ENCODE measurements at regions not wholly inside any gene's neighbourhood (a gene's known extent, or its start where the extent isn't known, plus 50 kb on each side); places are given as distances from the start of the nearest gene placed in this dataset. TPM values are rescaled to one million over a fixed set of nuclear protein-coding genes. Genes with fewer than 3 reads are reported as not detected.

DNA sequence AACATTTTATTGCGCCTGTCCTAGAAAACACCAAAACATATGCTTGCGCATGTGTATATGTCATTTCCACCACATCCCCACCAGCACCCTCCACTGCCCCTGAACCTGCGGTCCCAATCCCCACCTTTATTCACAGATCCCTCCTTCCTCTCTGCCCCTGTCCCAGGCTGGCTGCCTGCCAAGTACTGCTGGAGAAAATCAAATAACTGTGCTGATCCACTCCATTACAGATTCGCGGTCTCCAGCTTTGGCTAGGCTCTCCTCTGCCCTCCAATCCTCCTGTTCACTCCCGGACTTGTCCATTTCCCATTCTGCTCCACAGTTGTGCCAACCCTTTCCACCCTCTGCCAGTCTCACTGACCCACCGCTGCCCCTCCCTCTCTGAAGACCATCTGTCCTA is 59.3 kb upstream of the GJB5 start:
- no peak overlapping the region for H3K4me3 ChIP-seq (ENCODE audit: low read depth, low read length)
- TF ChIP-seq, protein P1, sequence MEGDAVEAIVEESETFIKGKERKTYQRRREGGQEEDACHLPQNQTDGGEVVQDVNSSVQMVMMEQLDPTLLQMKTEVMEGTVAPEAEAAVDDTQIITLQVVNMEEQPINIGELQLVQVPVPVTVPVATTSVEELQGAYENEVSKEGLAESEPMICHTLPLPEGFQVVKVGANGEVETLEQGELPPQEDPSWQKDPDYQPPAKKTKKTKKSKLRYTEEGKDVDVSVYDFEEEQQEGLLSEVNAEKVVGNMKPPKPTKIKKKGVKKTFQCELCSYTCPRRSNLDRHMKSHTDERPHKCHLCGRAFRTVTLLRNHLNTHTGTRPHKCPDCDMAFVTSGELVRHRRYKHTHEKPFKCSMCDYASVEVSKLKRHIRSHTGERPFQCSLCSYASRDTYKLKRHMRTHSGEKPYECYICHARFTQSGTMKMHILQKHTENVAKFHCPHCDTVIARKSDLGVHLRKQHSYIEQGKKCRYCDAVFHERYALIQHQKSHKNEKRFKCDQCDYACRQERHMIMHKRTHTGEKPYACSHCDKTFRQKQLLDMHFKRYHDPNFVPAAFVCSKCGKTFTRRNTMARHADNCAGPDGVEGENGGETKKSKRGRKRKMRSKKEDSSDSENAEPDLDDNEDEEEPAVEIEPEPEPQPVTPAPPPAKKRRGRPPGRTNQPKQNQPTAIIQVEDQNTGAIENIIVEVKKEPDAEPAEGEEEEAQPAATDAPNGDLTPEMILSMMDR (IDR thresholded peaks at IDR 0.05; ENCODE audit: insufficient read depth, low read depth, low read length): no peak
- no peak for DNase-seq (ENCODE audit: low read depth)

GRCh38 chr1:34696230-34696629 is 58.6 kb upstream of the GJB5 start:
- DNase-seq (ENCODE audit: low read depth): no peak
- TF ChIP-seq, protein P1 (IDR thresholded peaks at IDR 0.05; ENCODE audit: insufficient read depth, low read depth, low read length): no peak

GRCh38 chr1:34696981-34697380 is 57.9 kb upstream of the GJB5 start:
- DNase-seq (ENCODE audit: low read depth): no peak
- no peak overlapping the region for H3K4me3 ChIP-seq (ENCODE audit: low read depth, low read length)
- TF ChIP-seq, protein P1 (IDR thresholded peaks at IDR 0.05; ENCODE audit: insufficient read depth, low read depth, low read length): no peak

More at GRCh38 chr1:34696230-34696629, 58.6 kb upstream of the GJB5 start:
- no peak overlapping the region for H3K4me3 ChIP-seq (ENCODE audit: low read depth, low read length)

GRCh38 chr1:34697818-34698217 is 57.0 kb upstream of the GJB5 start:
- TF ChIP-seq, protein P1 (IDR thresholded peaks at IDR 0.05; ENCODE audit: insufficient read depth, low read depth, low read length): no peak
- no peak for DNase-seq (ENCODE audit: low read depth)

GRCh38 chr1:34701326-34702060 is 53.4 kb upstream of the GJB5 start:
- DNase-seq (ENCODE audit: low read depth): no peak
- TF ChIP-seq, protein P1 (IDR thresholded peaks at IDR 0.05; ENCODE audit: insufficient read depth, low read depth, low read length): no peak
- no peak overlapping the region for H3K4me3 ChIP-seq (ENCODE audit: low read depth, low read length)

More at GRCh38 chr1:34697818-34698217, 57.0 kb upstream of the GJB5 start:
- H3K4me3 ChIP-seq (ENCODE audit: low read depth, low read length): no peak overlapping the region

Small RNA genes lying in the stretch of these regions (small RNA-seq; reads per million reads assigned to genes)
- gene MIR552: not detected

Data from fibroblast of villous mesenchyme (primary cell).